ENCODE measurements at regions not wholly inside any gene's neighbourhood (a gene's known extent, or its start where the extent isn't known, plus 50 kb on each side); places are given as distances from the start of the nearest gene placed in this dataset.

DNA sequence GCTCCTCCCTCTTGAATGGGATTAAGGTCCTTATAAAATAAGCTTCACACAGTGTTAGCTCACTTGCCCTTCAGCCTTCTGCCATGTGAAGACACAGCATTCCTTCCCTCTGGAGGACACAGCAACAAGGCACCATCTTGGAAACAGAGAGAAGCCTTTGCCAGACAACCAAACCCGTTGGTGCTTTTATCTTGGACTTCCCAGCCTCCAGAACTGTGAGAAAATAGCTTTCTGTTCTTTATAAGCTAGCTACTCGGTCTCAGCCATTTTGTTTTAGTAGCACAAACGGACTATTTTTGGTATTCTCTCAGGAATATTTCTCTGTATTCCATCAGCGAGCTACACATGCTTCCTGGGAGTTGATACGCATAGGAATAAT lies 58.6 kb upstream of the IRF2BP2 start:
- Histone ChIP-seq H3K4me1 (ENCODE audit: insufficient read depth, low read length) (no peaks in the 10 kb centered on the region), H3K27me3 (ENCODE audit: insufficient read depth, low read length) (no peaks in the 10 kb centered on the region), H3K36me3 (ENCODE audit: insufficient read depth, low read depth, low read length) (no peaks in the 10 kb centered on the region), H3K4me3 (ENCODE audit: low read length) (no peak overlapping the region), H3K9ac (ENCODE audit: low read depth, low read length) (no peak overlapping the region), H3K9me3 (ENCODE audit: insufficient read depth, low read depth, low read length) (no peaks in the 10 kb centered on the region), H3K27ac (ENCODE audit: low read length) (no peak overlapping the region)

DNA sequence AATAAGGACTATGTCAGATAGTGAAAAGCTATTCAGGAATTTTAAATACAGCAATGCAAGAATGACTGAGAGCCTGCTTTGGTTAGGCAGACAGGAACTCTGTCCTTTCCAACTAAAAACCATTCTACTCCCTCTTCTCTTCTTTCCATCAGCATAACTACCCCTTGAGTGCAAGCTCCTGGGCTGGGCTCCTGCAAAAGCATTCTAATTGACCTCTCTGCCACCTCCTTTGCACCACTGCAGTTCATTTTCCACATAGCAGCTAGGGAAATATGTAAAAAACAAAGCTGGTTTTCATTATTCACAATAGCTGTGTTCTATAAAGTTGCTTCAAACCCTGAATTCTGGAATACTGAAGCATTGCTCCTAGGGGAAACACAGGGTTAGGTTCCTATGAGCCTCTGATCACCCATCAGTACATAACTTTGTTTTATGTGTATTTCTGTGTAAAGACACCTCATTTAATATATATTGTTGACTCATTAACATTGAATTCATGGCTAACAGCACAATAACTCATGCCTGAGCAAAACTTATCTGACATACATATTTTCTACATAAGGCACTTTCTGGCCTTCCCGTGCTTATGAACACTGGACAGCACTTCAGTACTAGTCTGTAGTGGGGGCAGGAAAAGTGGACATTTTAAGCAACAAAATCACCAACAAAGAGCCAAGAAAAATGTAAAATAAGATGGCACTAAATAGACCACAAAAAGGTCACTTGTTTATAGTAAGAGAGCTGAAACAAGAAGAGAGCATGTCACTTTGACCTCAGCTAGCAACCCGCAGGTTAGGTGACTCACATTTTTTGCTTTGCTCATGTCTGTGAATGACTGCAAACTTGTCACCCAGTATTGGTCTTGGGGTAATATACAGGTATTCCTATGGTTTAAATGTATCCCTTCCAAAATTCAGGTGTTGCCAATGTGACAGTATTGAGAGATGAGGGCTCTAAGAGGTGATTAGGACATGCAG lies 57.9 kb upstream of the IRF2BP2 start:
- no peaks in the 10 kb centered on the region for H3K9me3 ChIP-seq (ENCODE audit: insufficient read depth, low read depth, low read length)
- H3K36me3 ChIP-seq (ENCODE audit: insufficient read depth, low read depth, low read length): no peaks in the 10 kb centered on the region
- no peak overlapping the region for H3K9ac ChIP-seq (ENCODE audit: low read depth, low read length)
- no peaks in the 10 kb centered on the region for H3K4me1 ChIP-seq (ENCODE audit: insufficient read depth, low read length)
- H3K27ac ChIP-seq (ENCODE audit: low read length): no peak overlapping the region
- no peak overlapping the region for H3K4me3 ChIP-seq (ENCODE audit: low read length)
- no peaks in the 10 kb centered on the region for H3K27me3 ChIP-seq (ENCODE audit: insufficient read depth, low read length)

DNA sequence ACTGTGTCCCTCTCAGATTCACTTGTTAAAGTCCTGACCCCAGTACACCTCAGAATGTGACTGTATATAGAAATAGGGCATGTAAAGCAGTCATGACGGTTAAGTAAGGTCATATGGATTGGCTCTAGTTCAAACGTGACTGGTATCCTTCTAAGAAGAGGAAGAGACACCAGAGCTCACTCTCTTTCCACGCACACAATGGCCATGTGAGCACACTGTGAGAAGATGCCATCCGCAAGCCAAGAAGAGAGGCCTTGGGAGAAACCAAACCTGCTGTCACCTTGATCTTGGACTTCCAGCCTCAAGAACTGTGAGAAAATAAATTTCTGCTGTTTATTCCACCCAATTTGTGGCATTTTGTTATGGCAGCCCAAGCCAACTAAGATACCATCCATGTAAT lies 56.8 kb upstream of the IRF2BP2 start:
- no peaks in the 10 kb centered on the region for H3K36me3 ChIP-seq (ENCODE audit: insufficient read depth, low read depth, low read length)
- no peaks in the 10 kb centered on the region for H3K4me1 ChIP-seq (ENCODE audit: insufficient read depth, low read length)
- no peak overlapping the region for H3K27ac ChIP-seq (ENCODE audit: low read length)
- H3K27me3 ChIP-seq (ENCODE audit: insufficient read depth, low read length): no peaks in the 10 kb centered on the region
- H3K9ac ChIP-seq (ENCODE audit: low read depth, low read length): no peak overlapping the region
- no peak overlapping the region for H3K4me3 ChIP-seq (ENCODE audit: low read length)
- no peaks in the 10 kb centered on the region for H3K9me3 ChIP-seq (ENCODE audit: insufficient read depth, low read depth, low read length)

DNA sequence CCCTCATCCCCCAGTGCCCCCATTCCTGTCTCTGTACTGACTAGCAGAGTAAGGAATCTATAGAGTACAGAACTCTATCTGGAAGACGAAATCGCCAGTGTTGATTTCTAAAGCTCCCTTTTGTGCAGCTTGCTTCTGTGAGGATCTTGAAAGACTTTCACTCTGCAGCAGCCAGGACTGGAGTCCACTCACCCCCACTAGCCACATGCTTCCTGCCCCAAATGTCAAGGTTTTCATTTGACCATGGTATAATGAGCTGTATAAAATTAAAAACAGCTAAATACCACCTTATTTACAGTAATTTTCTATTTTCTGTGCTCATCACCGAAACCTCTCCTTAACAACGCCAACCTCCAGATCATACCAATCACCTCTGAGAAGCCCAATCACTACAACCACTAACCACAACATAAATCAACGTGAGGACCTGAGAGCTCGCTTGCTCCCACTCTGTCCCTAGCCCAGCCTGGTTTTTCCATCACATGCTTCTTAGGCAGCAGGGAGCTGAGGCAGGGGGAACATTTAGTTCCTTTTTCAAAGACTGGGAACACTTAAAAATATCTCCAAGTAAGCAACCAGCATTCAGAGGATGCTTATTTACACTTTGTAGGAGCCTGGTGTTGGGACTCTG lies 56.1 kb upstream of the IRF2BP2 start:
- no peaks in the 10 kb centered on the region for H3K9me3 ChIP-seq (ENCODE audit: insufficient read depth, low read depth, low read length)
- H3K36me3 ChIP-seq (ENCODE audit: insufficient read depth, low read depth, low read length): no peaks in the 10 kb centered on the region
- no peak overlapping the region for H3K27ac ChIP-seq (ENCODE audit: low read length)
- no peaks in the 10 kb centered on the region for H3K4me1 ChIP-seq (ENCODE audit: insufficient read depth, low read length)
- no peaks in the 10 kb centered on the region for H3K27me3 ChIP-seq (ENCODE audit: insufficient read depth, low read length)
- no peak overlapping the region for H3K9ac ChIP-seq (ENCODE audit: low read depth, low read length)
- H3K4me3 ChIP-seq (ENCODE audit: low read length): no peak overlapping the region

DNA sequence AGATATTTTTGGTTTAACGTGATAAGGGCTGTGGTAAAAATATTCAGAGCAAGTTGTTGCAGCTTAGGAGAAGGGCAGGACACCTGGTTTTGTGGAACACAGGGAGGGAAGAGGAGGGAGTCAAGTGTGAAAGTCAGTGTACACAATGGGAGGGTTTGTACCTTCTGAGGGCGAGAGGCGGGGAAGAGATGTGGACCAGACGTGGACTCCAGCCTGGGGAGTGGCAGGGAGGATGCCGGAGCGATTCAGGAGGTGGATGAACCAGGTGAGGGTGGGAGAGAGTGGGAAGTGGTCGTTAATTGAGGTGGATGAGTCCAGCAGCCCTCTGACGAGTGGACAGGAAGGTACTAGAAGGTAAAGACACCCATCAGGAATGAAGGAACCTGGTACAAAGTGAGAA lies 52.2 kb upstream of the IRF2BP2 start:
- Histone ChIP-seq H3K36me3 (ENCODE audit: insufficient read depth, low read depth, low read length) (no peaks in the 10 kb centered on the region), H3K27me3 (ENCODE audit: insufficient read depth, low read length) (no peaks in the 10 kb centered on the region)

DNA sequence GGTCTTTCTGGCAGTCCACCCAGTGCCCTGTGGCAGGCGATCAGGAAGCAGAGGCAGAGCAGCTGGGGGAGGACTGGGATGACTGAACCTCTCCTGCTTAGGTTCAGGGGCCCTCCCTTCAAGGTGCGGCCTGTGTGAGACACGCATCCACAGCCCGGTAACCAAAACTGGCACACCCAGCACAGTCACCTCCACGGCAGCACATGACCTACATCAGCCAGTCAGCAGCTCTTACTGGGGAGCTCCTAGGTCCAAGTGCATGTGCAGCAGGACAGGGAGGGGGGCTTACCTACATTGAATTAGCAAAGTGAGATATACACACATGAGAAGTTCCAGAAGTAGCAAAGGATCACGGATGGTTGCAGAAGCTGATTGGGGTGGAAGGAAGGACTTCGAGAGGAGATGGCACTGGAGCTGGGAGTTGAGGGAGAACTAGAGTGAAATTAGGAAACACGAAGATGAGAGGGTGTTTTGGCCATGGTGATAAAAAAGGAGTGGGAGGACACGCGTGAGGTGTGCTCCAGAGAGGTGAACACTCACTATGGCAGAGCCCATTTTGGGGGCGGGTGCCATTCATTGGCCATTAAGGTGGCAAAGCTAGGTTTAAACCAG lies 51.4 kb upstream of the IRF2BP2 start:
- no peaks in the 10 kb centered on the region for H3K27me3 ChIP-seq (ENCODE audit: insufficient read depth, low read length)
- H3K9me3 ChIP-seq (ENCODE audit: insufficient read depth, low read depth, low read length): no peaks in the 10 kb centered on the region; the same call in 1 of the 2 replicates
- peaks cover 13% of the 10 kb centered on the region for H3K4me1 ChIP-seq (ENCODE audit: insufficient read depth, low read length)
- H3K9ac ChIP-seq (ENCODE audit: low read depth, low read length): no peak overlapping the region
- no peak overlapping the region for H3K4me3 ChIP-seq (ENCODE audit: low read length)
- H3K27ac ChIP-seq (ENCODE audit: low read length): no peak overlapping the region
- H3K36me3 ChIP-seq (ENCODE audit: insufficient read depth, low read depth, low read length): no peaks in the 10 kb centered on the region

More for the DNA sequence above, 52.2 kb upstream of the IRF2BP2 start:
- H3K4me3 ChIP-seq (ENCODE audit: low read length): no peak overlapping the region
- no peak overlapping the region for H3K27ac ChIP-seq (ENCODE audit: low read length)
- no peaks in the 10 kb centered on the region; the same call in 1 of the 2 replicates for H3K9me3 ChIP-seq (ENCODE audit: insufficient read depth, low read depth, low read length)
- no peak overlapping the region for H3K9ac ChIP-seq (ENCODE audit: low read depth, low read length)
- peaks cover 10% of the 10 kb centered on the region for H3K4me1 ChIP-seq (ENCODE audit: insufficient read depth, low read length)

DNA sequence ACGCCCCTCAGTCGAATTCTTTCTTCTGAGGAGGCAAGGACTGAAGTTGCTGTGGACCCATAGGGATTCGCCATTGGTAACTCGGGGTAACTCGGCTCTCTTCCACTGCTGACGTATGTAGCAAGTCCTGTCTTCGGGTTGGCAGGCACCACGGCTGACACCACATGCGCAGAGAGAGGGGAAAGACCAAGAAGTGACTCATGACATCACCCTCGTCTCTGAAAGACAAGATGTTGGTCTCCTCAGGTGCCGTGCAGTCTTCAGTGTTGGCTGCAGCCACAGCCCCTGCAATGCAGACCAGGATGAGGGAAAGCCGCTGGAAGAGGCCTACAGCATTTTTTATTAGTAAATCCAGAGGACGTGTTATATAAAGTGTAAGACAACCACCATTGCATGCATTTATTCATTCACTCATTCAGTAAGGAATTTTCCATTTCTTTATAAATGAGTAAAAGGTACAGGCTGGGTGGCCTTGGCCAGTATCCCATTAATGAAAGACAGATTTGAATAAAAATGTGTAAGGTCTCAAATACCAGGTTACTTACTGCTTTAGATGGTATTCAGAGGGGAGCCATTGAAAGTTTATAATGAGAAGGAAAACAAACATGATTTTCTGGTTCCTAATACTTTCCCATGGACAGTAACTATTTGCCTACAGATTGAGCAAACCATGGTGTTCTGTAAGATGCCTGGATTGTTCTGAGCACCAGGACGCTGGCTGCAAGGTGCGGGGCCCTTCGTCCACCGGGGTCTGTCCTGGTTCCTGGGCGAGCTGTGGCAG lies 50.7 kb upstream of the IRF2BP2 start:
- H3K27me3 ChIP-seq (ENCODE audit: insufficient read depth, low read length): no peaks in the 10 kb centered on the region
- no peaks in the 10 kb centered on the region for H3K36me3 ChIP-seq (ENCODE audit: insufficient read depth, low read depth, low read length)
- H3K9ac ChIP-seq (ENCODE audit: low read depth, low read length): no peak overlapping the region
- H3K9me3 ChIP-seq (ENCODE audit: insufficient read depth, low read depth, low read length): no peaks in the 10 kb centered on the region; the same call in 1 of the 2 replicates
- H3K4me1 ChIP-seq (ENCODE audit: insufficient read depth, low read length): peaks cover 19% of the 10 kb centered on the region
- H3K4me3 ChIP-seq (ENCODE audit: low read length): no peak overlapping the region
- H3K27ac ChIP-seq (ENCODE audit: low read length): no peak overlapping the region

Data from iPS-20b (cell line).